Pancreas (tissue), 10 donors: ENCODE measurements at regions not wholly inside any gene's neighbourhood (a gene's known extent, or its start where the extent isn't known, plus 50 kb on each side); places are given as distances from the start of the nearest gene placed in this dataset.

Experiments used
- ATAC-seq, 4 donors: fragments of 200-7000 bp; cut with Tn5 transposase; one replicate each; pipeline versions ENCODE4 v1.8.0 to v1.9.1; 2020; ENCODE audit warnings: mild to moderate bottlenecking in 4 of 4, moderate library complexity in 4 of 4
- DNase-seq, 6 donors: peaks; one replicate each; pipeline ENCODE4 v3.0.0-alpha.2; 2020
- FAIRE-seq: peaks from 2 replicates; lab custom pipeline; 2012; peaks lifted over from hg19 to GRCh38; lab: Jason Lieb, UNC
- H3K27ac ChIP-seq, 4 donors: fragments of 200-600 bp; sonication (generic); 1 replicate in 3 of 4; 2 replicates in 1 of 4; pipeline versions ENCODE4 v1.5.0 to v1.8.0; 2020
- H3K27me3 ChIP-seq, 4 donors: fragments of 200-600 bp; one replicate each; pipeline ENCODE4 v1.8.0; 2021
- H3K36me3 ChIP-seq, 3 donors: fragments of 200-600 bp; sonication (generic) in 1 of 3; one replicate each; pipeline versions ENCODE4 v1.5.0 to v1.8.0; 2020 to 2021
- H3K4me1 ChIP-seq, 3 donors: fragments of 200-600 bp; one replicate each; pipeline ENCODE4 v1.8.0; 2021
- H3K4me3 ChIP-seq, 4 donors: fragments of 200-600 bp; sonication (generic) in 2 of 4; one replicate each; pipeline versions ENCODE4 v1.5.0 to v1.8.0; 2020 to 2021
- H3K9me3 ChIP-seq, 4 donors: fragments of 200-600 bp; one replicate each; pipeline ENCODE4 v1.8.0; 2021
- WGBS, 2 donors: extraction: QIAGEN DNeasy Blood & Tissue Kit; methylation state at CpG; one replicate each; pipeline ENCODE4 v1.1.7; 2013; 5-methylcytosine and 5-hydroxymethylcytosine counted together
- intact Hi-C, 3 donors: fragments of 100-400 bp; cut with DNase I; formaldehyde crosslinking; loops; one replicate each; pipeline versions ENCODE4 v1.11.1 to v1.14.2; 2022
- TF ChIP-seq, protein P1 (sequence below), 4 donors: fragments of 200-600 bp; sonication (generic) in 3 of 4; IDR thresholded peaks; one replicate each; pipeline versions ENCODE4 v1.5.0 to v1.8.0; 2021; ENCODE audit warnings: antibody characterized with exemption in 4 of 4
- donor health status: healthy with polysubstance abuse.
- donor health status: DM: no; HTN: no; CAD: no; lungs with moderate emphysema.
- donor health status: DM: no; HTN: no; CAD: no.
- donor health status: control.
- donor health status: control.
- donor health status: Bipolar disorder and iron deficiency.
- donor health status: DM: yes; HTN: yes; CAD: no.
- donor health status: DM: no; HTN: no; CAD: no.
- donor health status: DM: no; HTN: no; CAD: no.
- donor health status: DM: yes; HTN: yes; CAD: no.

DNA sequence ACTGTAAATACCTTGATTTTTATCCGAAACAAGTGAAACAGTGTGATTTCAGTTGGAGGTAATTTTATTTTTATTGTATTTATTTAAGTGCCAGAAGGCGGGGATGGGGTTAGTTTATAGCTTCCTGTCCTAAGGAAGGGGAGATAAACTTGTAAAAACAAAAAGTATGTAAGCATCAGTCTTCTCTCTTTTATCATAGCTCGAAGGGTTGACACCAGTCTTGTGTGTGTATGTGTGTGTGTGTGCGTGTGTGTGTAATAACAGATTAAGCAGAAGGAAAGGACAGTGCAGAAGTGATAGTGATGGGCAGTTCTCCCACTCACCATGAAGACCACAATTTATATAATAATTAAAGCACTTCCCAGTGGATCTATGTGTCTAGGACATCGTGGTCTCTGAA is 793.3 kb downstream of the PLCL1 start:
- Histone ChIP-seq H3K4me3 (no peak overlapping the region), H3K27ac (no peak overlapping the region), H3K27me3 (no peaks in the 10 kb centered on the region), H3K4me1 (no peaks in the 10 kb centered on the region), H3K36me3 (no peaks in the 10 kb centered on the region), H3K9me3 (no peaks in the 10 kb centered on the region)
- DNase-seq (no peak), ATAC-seq (no peak), FAIRE-seq (no peak)
- TF ChIP-seq, protein P1, sequence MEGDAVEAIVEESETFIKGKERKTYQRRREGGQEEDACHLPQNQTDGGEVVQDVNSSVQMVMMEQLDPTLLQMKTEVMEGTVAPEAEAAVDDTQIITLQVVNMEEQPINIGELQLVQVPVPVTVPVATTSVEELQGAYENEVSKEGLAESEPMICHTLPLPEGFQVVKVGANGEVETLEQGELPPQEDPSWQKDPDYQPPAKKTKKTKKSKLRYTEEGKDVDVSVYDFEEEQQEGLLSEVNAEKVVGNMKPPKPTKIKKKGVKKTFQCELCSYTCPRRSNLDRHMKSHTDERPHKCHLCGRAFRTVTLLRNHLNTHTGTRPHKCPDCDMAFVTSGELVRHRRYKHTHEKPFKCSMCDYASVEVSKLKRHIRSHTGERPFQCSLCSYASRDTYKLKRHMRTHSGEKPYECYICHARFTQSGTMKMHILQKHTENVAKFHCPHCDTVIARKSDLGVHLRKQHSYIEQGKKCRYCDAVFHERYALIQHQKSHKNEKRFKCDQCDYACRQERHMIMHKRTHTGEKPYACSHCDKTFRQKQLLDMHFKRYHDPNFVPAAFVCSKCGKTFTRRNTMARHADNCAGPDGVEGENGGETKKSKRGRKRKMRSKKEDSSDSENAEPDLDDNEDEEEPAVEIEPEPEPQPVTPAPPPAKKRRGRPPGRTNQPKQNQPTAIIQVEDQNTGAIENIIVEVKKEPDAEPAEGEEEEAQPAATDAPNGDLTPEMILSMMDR (IDR thresholded peaks at IDR 0.05) = no peak
- intact Hi-C loops = no loop called here
- 39 to 53% methylated on average over 5 of the region's 5 CpGs for WGBS, 2 donors

DNA sequence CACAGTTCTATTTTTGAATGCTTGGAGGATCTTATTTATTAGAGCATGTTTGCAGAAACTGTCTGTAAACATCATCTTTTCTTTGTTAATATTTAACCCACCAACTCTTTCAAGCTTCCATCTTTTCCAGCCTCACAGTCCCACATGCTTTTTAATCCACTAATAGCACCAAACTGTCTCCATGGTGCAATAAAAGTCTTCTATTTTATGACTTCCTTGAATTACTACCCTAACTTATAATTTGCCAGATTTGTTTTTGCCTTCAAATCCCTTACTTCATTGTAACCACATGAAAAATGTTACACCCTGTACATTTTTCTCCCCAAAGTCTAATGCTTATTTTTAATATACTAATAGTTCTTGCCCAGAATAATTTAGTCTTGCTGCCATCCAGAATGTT is 792.6 kb downstream of the PLCL1 start:
- intact Hi-C loops = no loop called here
- Histone ChIP-seq H3K27ac (no peak overlapping the region), H3K4me3 (no peak overlapping the region), H3K9me3 (no peaks in the 10 kb centered on the region), H3K36me3 (no peaks in the 10 kb centered on the region), H3K27me3 (no peaks in the 10 kb centered on the region), H3K4me1 (no peaks in the 10 kb centered on the region)
- DNase-seq (no peak), FAIRE-seq (no peak), ATAC-seq (no peak)
- TF ChIP-seq, protein P1 (IDR thresholded peaks at IDR 0.05) = no peak

DNA sequence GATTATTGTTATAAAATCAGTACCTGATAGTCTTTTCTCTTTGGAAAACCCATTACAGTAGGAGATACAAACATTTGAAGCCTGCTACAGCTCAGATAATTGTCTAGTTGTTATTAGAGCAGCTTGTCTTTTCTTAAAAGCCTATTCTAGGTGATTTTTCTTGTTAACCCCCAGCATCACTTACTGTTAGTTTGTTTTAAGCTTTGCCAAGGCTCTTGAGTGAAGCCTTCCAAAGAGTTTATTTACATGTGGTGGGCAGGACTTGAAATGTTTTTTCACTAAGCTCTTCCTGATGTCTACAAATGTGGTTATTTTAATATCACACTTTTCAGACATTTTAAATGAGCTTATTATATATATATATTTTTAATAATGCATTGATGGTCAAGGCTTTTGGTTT is 791.3 kb downstream of the PLCL1 start:
- no peak for ATAC-seq
- Histone ChIP-seq H3K4me3 (no peak overlapping the region), H3K27ac (no peak overlapping the region), H3K36me3 (no peaks in the 10 kb centered on the region), H3K27me3 (no peaks in the 10 kb centered on the region), H3K4me1 (no peaks in the 10 kb centered on the region), H3K9me3 (no peaks in the 10 kb centered on the region)
- no peak for DNase-seq
- FAIRE-seq = no peak
- intact Hi-C loops = no loop called here
- TF ChIP-seq, protein P1 (IDR thresholded peaks at IDR 0.05) = no peak

DNA sequence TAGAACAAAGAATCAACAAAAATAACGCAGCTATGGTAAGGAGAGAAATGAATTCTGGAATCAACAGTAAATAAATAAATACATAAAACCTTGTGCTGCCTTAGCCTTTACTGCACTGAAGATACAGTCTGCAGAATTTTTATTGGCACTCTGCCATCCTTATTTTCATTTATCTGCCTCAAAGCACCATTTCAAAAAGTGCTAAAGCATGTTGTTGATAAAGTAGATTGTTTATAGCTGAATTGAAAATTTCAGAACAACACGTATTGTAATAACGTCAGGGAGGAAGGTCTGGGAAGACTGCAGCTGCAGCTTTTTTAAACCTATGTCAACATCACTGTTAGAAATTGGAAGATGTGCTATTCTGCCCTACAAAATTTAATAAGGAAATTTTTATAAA is 787.2 kb downstream of the PLCL1 start:
- TF ChIP-seq, protein P1 (IDR thresholded peaks at IDR 0.05) = no peak
- H3K27ac ChIP-seq = no peak overlapping the region
- no peaks in the 10 kb centered on the region for H3K36me3 ChIP-seq
- no peak overlapping the region for H3K4me3 ChIP-seq
- DNase-seq = no peak
- no peaks in the 10 kb centered on the region for H3K9me3 ChIP-seq
- WGBS, 2 donors = 15 to 18% methylated on average over 3 of the region's 3 CpGs
- peak in 1 of 4 donors; percentile 43 for ATAC-seq
- no peaks in the 10 kb centered on the region for H3K4me1 ChIP-seq
- no peak for FAIRE-seq
- intact Hi-C loops = no loop called here
- no peaks in the 10 kb centered on the region for H3K27me3 ChIP-seq

DNA sequence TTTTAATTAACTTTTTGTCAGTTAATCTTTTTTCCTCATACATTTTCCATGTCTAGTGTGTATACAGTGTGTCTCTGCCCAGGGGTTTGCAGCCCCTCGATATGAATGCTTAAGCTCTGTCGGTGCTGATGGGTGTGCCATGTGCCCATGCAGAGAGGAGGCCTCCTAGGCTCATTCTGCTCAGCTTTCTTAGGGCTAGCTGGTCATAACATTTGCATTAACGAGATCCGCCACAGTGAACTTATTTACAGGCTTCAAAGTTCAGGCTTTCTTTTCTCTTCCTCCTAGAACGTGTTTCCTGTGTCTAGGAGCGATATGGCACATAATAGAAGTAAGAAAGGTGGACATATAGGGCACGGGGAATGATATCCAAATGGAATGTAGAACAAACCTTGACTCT is 783.3 kb downstream of the PLCL1 start:
- H3K27ac ChIP-seq = no peak overlapping the region
- H3K27me3 ChIP-seq = no peaks in the 10 kb centered on the region
- H3K36me3 ChIP-seq = no peaks in the 10 kb centered on the region
- ATAC-seq (no peak), DNase-seq (no peak), FAIRE-seq (no peak)
- no peaks in the 10 kb centered on the region for H3K4me1 ChIP-seq
- TF ChIP-seq, protein P1 (IDR thresholded peaks at IDR 0.05) = no peak
- H3K9me3 ChIP-seq = no peaks in the 10 kb centered on the region
- 48 to 50% methylated on average over 7 of the region's 7 CpGs for WGBS, 2 donors
- intact Hi-C loops = no loop called here
- no peak overlapping the region for H3K4me3 ChIP-seq
